PFSK-1 (cell line): ENCODE measurements at regions not wholly inside any gene's neighbourhood (a gene's known extent, or its start where the extent isn't known, plus 50 kb on each side); places are given as distances from the start of the nearest gene placed in this dataset.

Source experiments
- FOXP2 ChIP-seq: optimal IDR thresholded peaks from 2 replicates; pipeline ENCODE3; 2011; ENCODE audit warnings: borderline replicate concordance, control low read depth, inconsistent platforms; ENCODE audit not compliant: insufficient read depth; ENCODE audit errors: extremely low read length, extremely low read depth
- POLR2AphosphoS5 ChIP-seq: IDR thresholded peaks from 2 replicates; pipeline ENCODE4 v1.6.1; 2012; ENCODE audit warnings: low read depth, mild to moderate bottlenecking, control low read depth, low read length, moderate library complexity
- SIN3A ChIP-seq: IDR thresholded peaks from 2 replicates; pipeline ENCODE4 v1.6.1; 2012; ENCODE audit warnings: mild to moderate bottlenecking, low read length, moderate library complexity, borderline replicate concordance; ENCODE audit not compliant: insufficient read depth
- TAF1 ChIP-seq: IDR thresholded peaks from 2 replicates; pipeline ENCODE4 v1.6.1; 2012; ENCODE audit warnings: low read length, control low read depth, borderline replicate concordance; ENCODE audit not compliant: insufficient read depth
- TF ChIP-seq, protein P1 (sequence below), 2 experiments: IDR thresholded peaks; 2 replicates each; pipeline versions ENCODE4 v1.6.1 to v1.8.0; 2011 to 2012; ENCODE audit warnings: low read depth in 2 of 2, low read length in 2 of 2, control low read depth in 1 of 2, inconsistent platforms in 1 of 2, mild to moderate bottlenecking in 1 of 2, moderate library complexity in 1 of 2; ENCODE audit not compliant: insufficient read depth in 1 of 2

DNA sequence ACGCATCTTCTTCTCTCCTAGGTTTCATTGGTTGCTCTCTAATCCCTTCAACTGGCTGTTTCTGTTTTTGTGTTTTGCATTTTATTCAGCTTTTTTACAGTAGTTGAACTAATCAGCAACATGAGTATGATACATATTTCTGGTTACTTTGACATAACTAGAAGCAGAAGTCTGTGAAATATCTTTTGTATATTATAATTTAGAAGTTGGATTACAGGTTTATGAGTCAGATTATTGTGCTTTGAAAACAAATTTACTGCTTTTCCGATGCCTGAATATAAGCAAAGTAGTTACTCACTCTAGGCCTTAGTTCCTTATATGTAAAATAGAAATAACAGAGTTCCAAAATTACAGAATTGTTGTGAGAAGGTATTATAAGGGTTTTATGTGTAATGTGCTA, 96.2 kb upstream of the MEOX2 start:
- TF ChIP-seq POLR2AphosphoS5 (no peak), TAF1 (no peak), SIN3A (no peak), FOXP2 (no peak)
- TF ChIP-seq, protein P1, sequence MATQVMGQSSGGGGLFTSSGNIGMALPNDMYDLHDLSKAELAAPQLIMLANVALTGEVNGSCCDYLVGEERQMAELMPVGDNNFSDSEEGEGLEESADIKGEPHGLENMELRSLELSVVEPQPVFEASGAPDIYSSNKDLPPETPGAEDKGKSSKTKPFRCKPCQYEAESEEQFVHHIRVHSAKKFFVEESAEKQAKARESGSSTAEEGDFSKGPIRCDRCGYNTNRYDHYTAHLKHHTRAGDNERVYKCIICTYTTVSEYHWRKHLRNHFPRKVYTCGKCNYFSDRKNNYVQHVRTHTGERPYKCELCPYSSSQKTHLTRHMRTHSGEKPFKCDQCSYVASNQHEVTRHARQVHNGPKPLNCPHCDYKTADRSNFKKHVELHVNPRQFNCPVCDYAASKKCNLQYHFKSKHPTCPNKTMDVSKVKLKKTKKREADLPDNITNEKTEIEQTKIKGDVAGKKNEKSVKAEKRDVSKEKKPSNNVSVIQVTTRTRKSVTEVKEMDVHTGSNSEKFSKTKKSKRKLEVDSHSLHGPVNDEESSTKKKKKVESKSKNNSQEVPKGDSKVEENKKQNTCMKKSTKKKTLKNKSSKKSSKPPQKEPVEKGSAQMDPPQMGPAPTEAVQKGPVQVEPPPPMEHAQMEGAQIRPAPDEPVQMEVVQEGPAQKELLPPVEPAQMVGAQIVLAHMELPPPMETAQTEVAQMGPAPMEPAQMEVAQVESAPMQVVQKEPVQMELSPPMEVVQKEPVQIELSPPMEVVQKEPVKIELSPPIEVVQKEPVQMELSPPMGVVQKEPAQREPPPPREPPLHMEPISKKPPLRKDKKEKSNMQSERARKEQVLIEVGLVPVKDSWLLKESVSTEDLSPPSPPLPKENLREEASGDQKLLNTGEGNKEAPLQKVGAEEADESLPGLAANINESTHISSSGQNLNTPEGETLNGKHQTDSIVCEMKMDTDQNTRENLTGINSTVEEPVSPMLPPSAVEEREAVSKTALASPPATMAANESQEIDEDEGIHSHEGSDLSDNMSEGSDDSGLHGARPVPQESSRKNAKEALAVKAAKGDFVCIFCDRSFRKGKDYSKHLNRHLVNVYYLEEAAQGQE (IDR thresholded peaks at IDR 0.05; ENCODE audit: insufficient read depth in 1 of 2, low read depth in 2 of 2, low read length in 2 of 2) = no peak

DNA sequence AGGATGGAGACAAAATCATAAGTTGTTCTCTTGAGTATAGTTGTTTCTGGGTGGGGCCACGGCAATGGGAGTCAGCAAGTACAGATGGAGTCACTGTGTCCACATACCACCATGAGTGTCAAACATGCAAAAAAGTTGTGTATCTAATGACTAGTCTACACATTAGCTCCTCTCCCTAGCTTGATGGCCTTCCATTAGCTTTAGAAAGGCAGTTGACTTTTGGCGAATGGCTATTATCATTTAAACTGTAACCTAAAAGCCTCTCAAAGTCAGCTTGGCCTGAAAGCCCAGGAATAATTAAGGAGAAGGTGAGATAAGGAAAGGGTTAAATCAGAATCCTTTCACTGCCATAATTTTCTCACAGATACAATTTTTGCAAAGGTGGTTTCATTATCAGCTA, 95.5 kb upstream of the MEOX2 start:
- TF ChIP-seq POLR2AphosphoS5 (no peak), FOXP2 (no peak), SIN3A (no peak), TAF1 (no peak)
- TF ChIP-seq, protein P1 (IDR thresholded peaks at IDR 0.05; ENCODE audit: insufficient read depth in 1 of 2, low read depth in 2 of 2, low read length in 2 of 2) = no peak

DNA sequence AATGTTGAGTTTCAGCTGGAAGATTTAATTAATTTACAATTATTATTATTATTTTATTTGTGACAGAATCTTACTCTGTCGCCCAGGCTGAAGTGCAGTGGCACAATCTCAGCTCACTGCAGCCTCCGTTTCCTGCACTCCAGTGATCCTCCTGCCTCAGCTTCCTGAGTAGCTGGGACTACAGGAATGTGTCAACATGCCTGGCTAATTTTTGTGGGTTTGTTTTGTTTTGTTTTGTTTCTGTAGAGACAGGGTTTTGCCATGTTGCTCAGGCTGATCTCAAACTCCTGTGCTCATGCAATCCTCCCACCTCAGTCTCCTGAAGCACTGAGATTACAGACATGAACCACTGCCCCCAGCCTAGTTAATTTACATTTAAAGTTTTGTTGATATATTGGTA, 93.8 kb upstream of the MEOX2 start:
- TF ChIP-seq POLR2AphosphoS5 = no peak
- TF ChIP-seq SIN3A = no peak
- TF ChIP-seq, protein P1 (IDR thresholded peaks at IDR 0.05; ENCODE audit: insufficient read depth in 1 of 2, low read depth in 2 of 2, low read length in 2 of 2) = no peak
- TF ChIP-seq TAF1 = no peak
- no peak for TF ChIP-seq FOXP2

DNA sequence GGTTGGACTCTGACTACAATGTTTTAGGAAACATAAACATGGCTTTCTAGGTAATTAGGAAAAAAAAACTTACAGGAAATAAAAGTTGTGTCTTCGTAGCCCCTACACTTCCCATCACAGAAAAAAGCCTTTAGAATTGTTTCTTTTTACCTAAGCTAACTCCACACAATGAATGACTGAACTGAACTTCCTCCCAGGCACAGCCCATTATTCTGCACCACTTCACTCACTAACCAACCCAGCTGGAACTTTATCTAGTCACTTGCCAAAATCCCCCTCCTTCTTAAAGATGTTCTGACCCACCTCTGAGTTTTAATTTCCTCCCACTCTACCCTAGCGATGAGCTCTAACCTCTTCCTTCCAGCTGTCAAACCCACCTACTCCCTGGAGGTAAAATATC, 91.7 kb upstream of the MEOX2 start:
- TF ChIP-seq POLR2AphosphoS5 (no peak), TAF1 (no peak), SIN3A (0 out of 2 replicates have a peak, but pooled peaks have one; percentile 35)

DNA sequence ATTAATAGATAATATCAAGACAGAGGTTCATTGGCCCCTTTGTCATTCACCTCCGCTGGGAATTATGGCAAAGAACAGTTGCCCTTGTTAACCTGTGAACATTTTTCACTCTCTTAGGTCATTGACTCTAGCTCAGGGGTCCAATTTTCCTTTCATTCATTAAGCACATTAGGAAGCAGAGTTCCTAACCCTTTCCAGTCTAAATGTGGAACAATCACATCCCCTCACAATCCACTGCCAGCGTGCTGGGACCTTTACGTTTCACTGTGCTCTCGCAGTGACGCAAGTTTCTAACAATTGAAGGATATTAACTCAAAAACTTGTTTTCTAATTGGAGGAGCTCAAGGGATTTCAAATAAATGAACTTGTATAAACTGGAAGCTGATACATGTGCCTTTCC, 79.3 kb upstream of the MEOX2 start:
- TF ChIP-seq, protein P1 (IDR thresholded peaks at IDR 0.05; ENCODE audit: insufficient read depth in 1 of 2, low read depth in 2 of 2, low read length in 2 of 2) = no peak
- TF ChIP-seq TAF1 (no peak), SIN3A (no peak), FOXP2 (no peak), POLR2AphosphoS5 (no peak)
